HUDEP-2 (cell line): ENCODE measurements at regions not wholly inside any gene's neighbourhood (a gene's known extent, or its start where the extent isn't known, plus 50 kb on each side); places are given as distances from the start of the nearest gene placed in this dataset.

Source experiments
- DNase-seq, 76 experiments: peaks; one replicate each; lab custom pipeline; 2025; ENCODE audit not compliant: unreplicated experiment in 76 of 76; lab: John Stamatoyannopoulos, UW

- DNase-seq, result no peak
Observed at GRCh38 chr16:86387468-86388440, 122.6 kb upstream of the FOXF1 start.

- no peak for DNase-seq
Observed at GRCh38 chr16:86388976-86389375, 121.4 kb upstream of the FOXF1 start.

- no peak for DNase-seq
Observed at GRCh38 chr16:86389566-86390328, 120.6 kb upstream of the FOXF1 start.

- no peak for DNase-seq
Observed at GRCh38 chr16:86390335-86390734, 120.0 kb upstream of the FOXF1 start.

DNA sequence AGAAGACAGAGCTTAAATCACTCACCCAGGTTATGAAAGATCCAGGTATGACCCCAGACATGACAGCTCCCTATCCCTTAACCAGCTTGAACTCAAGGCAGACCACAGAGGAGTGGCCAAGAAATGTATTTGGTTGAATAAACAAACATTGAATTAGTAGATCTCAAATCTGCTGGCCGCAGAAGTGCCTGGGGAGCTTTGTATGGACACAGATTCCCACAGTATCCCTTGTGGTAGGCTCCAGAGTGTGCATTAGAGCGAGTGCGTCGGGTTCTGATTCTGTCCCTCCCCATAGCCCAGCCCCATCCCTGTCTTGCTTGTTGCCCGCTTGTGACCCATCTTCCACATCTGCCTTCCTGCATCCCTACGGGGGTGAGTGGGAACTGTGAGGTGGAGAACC is 118.8 kb upstream of the FOXF1 start:
- no peak for DNase-seq

- DNase-seq, result no peak
Observed at GRCh38 chr16:86391984-86392383, 118.3 kb upstream of the FOXF1 start.

GRCh38 chr16:86392436-86393152 is 117.7 kb upstream of the FOXF1 start:
- no peak for DNase-seq

GRCh38 chr16:86393907-86394626 is 116.3 kb upstream of the FOXF1 start:
- no peak for DNase-seq

DNA sequence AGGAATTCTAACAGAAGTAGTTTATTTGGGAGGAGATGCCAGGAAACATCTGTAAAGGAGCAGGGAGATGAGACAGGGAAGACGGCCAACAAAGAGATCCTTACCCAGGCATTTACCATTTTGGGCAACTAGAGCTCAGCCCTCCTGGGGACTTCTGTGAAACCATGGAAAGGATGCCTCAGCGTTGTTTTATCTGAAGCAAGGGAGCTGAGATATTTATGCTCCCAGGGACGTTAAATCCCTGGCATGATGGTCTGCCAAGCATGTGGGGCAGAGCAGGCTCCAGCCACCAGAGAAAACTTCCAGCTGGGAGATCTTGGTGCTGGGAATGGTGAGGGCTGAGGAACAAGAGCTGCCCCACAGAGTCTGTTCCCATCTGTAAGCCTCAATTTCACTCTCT is 114.8 kb upstream of the FOXF1 start:
- DNase-seq, result no peak

- DNase-seq, result no peak
Observed at GRCh38 chr16:86396422-86396821, 113.9 kb upstream of the FOXF1 start.

DNA sequence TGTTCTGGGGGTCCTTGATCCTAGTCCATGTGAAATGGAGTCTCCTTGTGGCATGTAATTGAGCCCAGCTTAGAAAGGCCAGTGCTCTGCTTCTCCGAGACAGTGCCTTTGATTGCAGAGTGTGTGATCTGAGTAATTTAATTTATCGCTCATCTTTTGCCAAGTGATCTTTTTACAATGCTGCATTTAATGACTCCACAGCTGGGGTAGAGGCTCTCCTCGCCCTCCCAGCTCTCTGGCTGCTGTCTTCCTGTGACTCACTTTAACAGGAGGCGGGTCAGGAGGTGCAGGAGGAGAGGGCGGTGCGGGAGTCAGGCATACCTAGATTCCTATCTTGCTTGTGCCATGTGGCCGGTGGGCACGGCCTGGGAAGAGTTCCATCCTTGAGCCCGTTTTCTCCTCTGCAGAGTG is 113.4 kb upstream of the FOXF1 start:
- DNase-seq, result no peak

- DNase-seq, result no peak
Observed at GRCh38 chr16:86398201-86398600, 112.1 kb upstream of the FOXF1 start.

DNA sequence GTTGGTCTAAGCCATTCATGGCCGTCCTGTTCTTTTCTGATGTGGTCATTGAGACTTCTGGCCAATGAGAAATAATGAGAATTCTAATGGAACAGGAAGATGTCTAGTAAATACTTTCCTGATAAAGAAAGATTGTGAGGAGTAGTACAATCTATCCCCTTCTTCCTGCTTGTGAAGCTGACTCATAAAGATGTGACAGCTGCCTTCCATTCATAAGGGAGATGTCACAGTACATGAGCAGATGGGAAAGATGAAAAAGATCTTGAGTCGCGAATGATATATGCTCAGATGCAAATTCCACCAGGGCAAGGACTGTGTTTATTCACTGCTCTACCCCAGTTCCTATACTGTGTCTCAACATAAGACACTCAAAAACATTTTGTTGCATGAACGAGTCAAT is 111.7 kb upstream of the FOXF1 start:
- no peak for DNase-seq

- no peak for DNase-seq
Observed at GRCh38 chr16:86401126-86401525, 109.2 kb upstream of the FOXF1 start.

- no peak for DNase-seq
Observed at GRCh38 chr16:86403085-86403484, 107.2 kb upstream of the FOXF1 start.

DNA sequence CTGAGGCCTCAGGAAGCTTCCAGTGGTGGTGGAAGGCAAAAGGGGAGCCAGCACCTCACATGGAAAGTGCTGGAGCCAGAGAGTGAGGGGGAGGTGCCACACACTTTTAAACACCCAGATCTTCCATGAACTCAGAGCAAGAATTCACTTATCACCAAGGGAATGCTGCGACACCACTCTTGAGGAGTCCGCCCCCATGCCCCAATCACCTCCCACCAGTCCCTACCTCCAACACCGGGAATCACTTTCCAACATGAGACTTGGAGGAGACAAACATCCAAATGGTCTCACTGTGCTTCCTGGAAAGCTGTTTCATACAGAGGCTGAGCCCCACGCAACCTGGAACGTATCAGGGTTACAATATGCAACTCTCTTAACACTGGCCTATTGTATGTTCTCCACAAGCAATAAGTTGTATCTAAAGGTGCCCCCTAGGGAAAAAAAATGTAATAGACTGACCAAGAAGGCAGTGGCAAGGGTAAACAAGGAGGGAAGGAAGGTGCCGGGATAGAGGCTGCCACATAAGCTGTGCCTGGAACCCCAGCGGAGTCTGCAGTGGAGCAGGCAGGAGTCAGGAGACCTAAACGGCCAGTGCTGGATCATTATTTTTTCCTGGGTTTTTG is 106.7 kb upstream of the FOXF1 start:
- peak in 2 of 76 experiments; percentile 1 to 6 for DNase-seq

DNA sequence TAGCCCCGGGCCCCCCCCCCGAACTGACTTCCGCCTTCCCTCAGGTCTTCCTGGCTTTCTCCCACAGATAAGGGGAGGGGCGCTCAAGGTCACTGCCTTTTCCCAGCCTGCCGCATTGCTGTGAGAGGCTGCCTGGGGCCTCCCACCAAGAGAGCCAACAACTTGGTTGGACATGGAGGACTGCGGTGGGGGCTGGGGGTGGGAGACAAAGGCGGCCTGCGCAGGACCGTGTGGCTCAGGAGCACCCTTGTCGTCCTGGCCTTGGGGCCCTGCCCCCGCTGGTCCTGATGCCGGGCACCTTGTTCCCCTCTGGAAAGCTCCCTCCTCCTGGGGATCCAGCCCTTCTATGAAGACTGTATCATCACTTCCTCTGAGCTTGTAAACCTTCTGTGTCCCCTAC is 105.6 kb upstream of the FOXF1 start:
- no peak for DNase-seq

GRCh38 chr16:86405319-86405718 is 105.0 kb upstream of the FOXF1 start:
- DNase-seq, result no peak

- no peak for DNase-seq
Observed at GRCh38 chr16:86406056-86406455, 104.3 kb upstream of the FOXF1 start.

GRCh38 chr16:86408685-86409084 is 101.6 kb upstream of the FOXF1 start:
- DNase-seq, result no peak
